Muscle of leg (tissue), 3 donors: ENCODE measurements at regions not wholly inside any gene's neighbourhood (a gene's known extent, or its start where the extent isn't known, plus 50 kb on each side); places are given as distances from the start of the nearest gene placed in this dataset.

ENCODE experiments used
- DNase-seq: peaks from one replicate; pipeline ENCODE4 v3.0.0; 2013
- H3K27ac ChIP-seq: one replicate; pipeline ENCODE4 v1.5.1; 2013; ENCODE audit warnings: mild to moderate bottlenecking, low read length, control low read depth
- H3K27me3 ChIP-seq: one replicate; pipeline ENCODE4 v1.6.1; 2013; ENCODE audit warnings: low read length; ENCODE audit not compliant: control insufficient read depth, insufficient read depth
- H3K36me3 ChIP-seq: one replicate; pipeline ENCODE4 v1.6.1; 2013; ENCODE audit warnings: low read length; ENCODE audit not compliant: control insufficient read depth, insufficient read depth
- H3K4me1 ChIP-seq: one replicate; pipeline ENCODE4 v1.6.1; 2013; ENCODE audit warnings: low read length; ENCODE audit not compliant: control insufficient read depth, insufficient read depth
- H3K4me3 ChIP-seq: one replicate; pipeline ENCODE4 v1.5.1; 2013; ENCODE audit warnings: low read length, control low read depth
- H3K9me3 ChIP-seq: replicated peaks from 2 replicates; pipeline ENCODE4 v1.6.1; 2013; ENCODE audit warnings: low read depth, low read length; ENCODE audit not compliant: control insufficient read depth
- WGBS: methylation state at CpG from one replicate; pipeline ENCODE4 v1.1.5; 2013; ENCODE audit warnings: missing lambda C conversion rate; ENCODE audit not compliant: insufficient coverage; 5-methylcytosine and 5-hydroxymethylcytosine counted together

DNA sequence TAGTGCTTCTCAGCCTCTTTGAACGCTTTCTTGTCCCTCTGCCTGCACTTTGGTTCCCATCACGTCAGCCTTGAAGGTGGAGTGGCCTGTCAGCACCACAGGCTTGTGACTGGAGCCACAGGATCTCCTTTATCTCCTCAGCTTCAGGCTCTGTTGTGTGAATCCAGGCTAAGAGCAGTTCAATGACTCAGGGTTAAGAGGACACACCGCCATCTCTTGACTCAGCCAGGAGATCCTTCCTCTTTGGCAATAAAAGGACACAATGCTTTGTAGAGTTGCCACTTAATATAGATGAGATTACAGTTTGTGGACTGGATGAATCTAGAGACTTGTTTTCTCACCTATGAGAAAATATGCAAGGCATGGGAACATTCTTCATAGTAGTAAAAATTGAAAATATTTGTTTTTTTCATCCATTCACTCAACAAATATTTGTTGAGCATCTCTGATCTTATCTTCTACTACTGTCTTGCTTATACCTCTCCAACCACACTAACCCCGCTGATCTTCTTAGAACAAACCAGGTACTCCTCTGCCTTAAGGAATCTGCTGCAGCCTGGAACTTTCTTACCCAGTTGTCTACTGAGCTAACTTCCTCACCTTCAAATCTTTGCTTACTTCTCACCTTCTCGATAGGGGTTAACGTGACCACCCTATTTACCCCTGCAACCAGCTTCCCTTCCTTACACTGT lies 62.3 kb downstream of the UCHL1 start:
- no peaks in the 10 kb centered on the region for H3K36me3 ChIP-seq
- H3K27me3 ChIP-seq, result no peaks in the 10 kb centered on the region
- no peak for DNase-seq
- H3K9me3 ChIP-seq, result peaks cover 3% of the 10 kb centered on the region
- no peaks in the 10 kb centered on the region for H3K4me1 ChIP-seq
- no peak overlapping the region for H3K4me3 ChIP-seq
- no peak overlapping the region for H3K27ac ChIP-seq
- 84% methylated on average over 5 of the region's 6 CpGs for WGBS

DNA sequence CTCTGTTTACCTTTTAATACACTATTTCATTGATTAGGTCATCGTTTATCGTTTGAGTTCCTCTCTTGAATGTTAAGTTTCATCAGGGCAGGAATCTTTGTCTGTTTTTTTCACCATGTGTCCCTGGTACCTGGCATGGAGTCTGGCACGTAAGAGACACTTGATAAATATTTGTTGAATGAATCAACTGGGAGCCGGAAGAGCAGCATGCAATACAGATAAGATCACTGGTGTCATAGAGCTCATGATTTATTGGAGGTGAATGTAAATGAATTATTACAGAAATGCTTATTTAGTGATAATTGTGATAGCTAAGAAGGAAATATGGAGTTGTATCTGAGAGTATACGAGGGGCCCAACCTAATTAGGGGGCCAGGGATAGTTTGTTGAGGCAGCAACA lies 62.8 kb downstream of the UCHL1 start:
- 74% methylated on average over 5 of the region's 5 CpGs for WGBS
- H3K9me3 ChIP-seq, result peaks cover 3% of the 10 kb centered on the region
- H3K4me3 ChIP-seq, result no peak overlapping the region
- no peaks in the 10 kb centered on the region for H3K4me1 ChIP-seq
- H3K27me3 ChIP-seq, result no peaks in the 10 kb centered on the region
- H3K27ac ChIP-seq, result no peak overlapping the region
- H3K36me3 ChIP-seq, result no peaks in the 10 kb centered on the region
- no peak for DNase-seq

- Histone ChIP-seq H3K4me3 (no peak overlapping the region), H3K27me3 (no peaks in the 10 kb centered on the region), H3K27ac (no peak overlapping the region), H3K36me3 (no peaks in the 10 kb centered on the region), H3K4me1 (no peaks in the 10 kb centered on the region), H3K9me3 (peaks cover 3% of the 10 kb centered on the region)
- 100% methylated on average over 1 of the region's 1 CpG for WGBS
- no peak for DNase-seq
These were observed 63.5 kb downstream of the UCHL1 start for GRCh38 chr4:41320278-41320677.

DNA sequence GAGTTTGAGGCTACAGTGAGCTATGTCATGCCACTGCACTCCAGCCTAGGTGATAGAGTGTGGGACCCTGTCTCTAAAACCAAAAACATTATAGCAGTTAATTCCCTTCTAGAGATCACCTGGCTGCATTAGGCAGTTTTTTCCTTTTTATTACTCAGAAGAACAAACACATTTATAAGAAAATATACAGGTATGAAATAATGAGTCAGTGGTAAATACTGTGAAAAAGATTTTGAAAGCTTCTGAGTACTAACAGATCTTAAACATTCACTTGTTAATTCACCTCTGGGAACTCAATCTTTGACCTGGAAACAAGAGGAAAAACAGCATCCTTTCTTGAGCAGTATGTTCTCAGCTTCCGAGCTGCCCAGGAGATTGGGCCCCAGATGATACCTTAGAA lies 64.1 kb downstream of the UCHL1 start:
- H3K36me3 ChIP-seq, result no peaks in the 10 kb centered on the region
- H3K27ac ChIP-seq, result no peak overlapping the region
- no CpG with 5 or more reads among the region's 1 CpG for WGBS

DNA sequence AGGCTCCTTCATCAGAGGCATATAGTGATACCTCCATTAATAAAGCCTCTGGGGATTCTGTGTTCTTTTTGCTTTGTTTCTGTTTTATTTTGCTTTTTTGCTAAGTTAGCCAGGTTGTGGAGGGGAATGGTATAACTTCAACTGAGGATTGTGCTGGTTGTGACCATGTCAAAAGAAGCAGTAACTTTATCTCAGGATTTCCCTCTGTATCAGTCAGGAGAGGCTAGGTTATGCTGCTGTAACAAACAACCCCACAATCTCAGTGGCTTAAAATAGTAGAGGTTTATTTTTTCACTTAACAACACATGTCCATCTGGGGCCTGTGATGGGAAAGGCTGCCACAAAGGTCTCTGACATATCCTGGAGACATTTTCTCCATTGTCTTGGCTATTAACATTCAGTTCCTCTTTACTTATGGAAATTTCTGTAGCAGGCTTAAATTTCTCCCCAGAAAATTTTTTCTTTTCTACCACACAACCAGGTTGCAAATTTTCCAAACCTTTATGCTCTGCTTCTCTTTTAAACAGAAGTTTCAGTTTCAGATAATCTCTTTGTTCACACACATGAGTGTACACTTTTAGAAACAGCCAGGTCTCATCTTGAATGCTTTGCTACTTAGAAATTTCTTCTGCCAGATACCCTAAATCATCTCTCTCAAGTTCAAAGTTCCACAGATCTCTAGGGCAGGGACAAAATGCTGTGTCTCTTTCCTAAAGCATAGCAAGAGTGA lies 64.7 kb downstream of the UCHL1 start:
- H3K36me3 ChIP-seq, result no peaks in the 10 kb centered on the region
- peaks cover 3% of the 10 kb centered on the region for H3K9me3 ChIP-seq
- no peaks in the 10 kb centered on the region for H3K4me1 ChIP-seq
- no peak overlapping the region for H3K27ac ChIP-seq
- H3K27me3 ChIP-seq, result no peaks in the 10 kb centered on the region
- no peak for DNase-seq
- H3K4me3 ChIP-seq, result no peak overlapping the region

More for the DNA sequence above, 64.1 kb downstream of the UCHL1 start:
- Histone ChIP-seq H3K27me3 (no peaks in the 10 kb centered on the region), H3K9me3 (peaks cover 3% of the 10 kb centered on the region), H3K4me3 (no peak overlapping the region), H3K4me1 (no peaks in the 10 kb centered on the region)
- no peak for DNase-seq

- no CpG with 5 or more reads among the region's 4 CpGs for WGBS
- peaks cover 3% of the 10 kb centered on the region for H3K9me3 ChIP-seq
These were observed 65.9 kb downstream of the UCHL1 start for GRCh38 chr4:41322617-41323016.

DNA sequence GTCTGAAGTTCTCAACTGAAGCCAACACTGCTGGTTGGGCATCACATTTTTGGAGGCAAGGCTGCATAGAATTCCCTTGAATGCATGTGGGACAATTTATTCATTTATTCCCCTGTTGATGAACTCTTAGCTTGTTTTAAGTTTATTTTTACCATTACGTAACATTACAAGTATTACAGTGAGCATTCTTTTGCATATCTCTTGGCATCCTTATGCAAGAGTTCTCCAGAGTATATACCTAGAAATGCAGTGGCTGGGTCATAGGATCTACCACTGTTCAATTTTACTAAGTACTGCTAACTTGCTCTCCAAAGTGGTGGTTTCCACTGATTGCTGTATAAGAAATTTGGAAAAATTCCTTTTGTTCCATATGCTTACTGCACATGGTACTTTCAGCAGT lies 66.5 kb downstream of the UCHL1 start:
- no peaks in the 10 kb centered on the region for H3K27me3 ChIP-seq
- no peak overlapping the region for H3K4me3 ChIP-seq
- DNase-seq, result no peak
- WGBS, result no CpG with 5 or more reads among the region's 1 CpG
- no peaks in the 10 kb centered on the region for H3K36me3 ChIP-seq
- H3K4me1 ChIP-seq, result no peaks in the 10 kb centered on the region
- H3K9me3 ChIP-seq, result peaks cover 3% of the 10 kb centered on the region
- no peak overlapping the region for H3K27ac ChIP-seq

More at GRCh38 chr4:41322617-41323016, 65.9 kb downstream of the UCHL1 start:
- Histone ChIP-seq H3K4me1 (no peaks in the 10 kb centered on the region), H3K27me3 (no peaks in the 10 kb centered on the region), H3K27ac (no peak overlapping the region), H3K36me3 (no peaks in the 10 kb centered on the region), H3K4me3 (no peak overlapping the region)
- no peak for DNase-seq

DNA sequence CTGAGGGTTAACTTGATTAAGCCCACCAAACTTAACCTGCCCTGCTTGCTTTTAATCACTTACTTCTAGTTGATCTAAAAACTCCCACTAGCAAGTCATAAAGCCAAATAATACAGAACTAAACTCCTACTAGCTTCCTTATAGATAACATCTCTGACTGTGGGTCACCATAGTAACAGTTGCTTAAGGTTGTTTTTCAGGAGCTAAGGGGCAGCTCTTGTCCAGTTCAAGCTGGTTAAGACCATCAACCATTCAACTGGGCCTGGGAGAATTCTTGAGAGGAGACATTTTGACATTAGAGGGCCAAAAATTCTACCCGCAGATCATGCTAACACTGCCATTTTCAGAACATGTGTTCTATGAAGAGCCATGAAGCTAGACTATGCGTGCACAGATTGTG lies 67.0 kb downstream of the UCHL1 start:
- WGBS, result 100% methylated on average over 1 of the region's 2 CpGs
- Histone ChIP-seq H3K9me3 (peaks cover 3% of the 10 kb centered on the region), H3K36me3 (no peaks in the 10 kb centered on the region), H3K4me1 (no peaks in the 10 kb centered on the region), H3K27me3 (no peaks in the 10 kb centered on the region), H3K27ac (no peak overlapping the region), H3K4me3 (no peak overlapping the region)
- no peak for DNase-seq

DNA sequence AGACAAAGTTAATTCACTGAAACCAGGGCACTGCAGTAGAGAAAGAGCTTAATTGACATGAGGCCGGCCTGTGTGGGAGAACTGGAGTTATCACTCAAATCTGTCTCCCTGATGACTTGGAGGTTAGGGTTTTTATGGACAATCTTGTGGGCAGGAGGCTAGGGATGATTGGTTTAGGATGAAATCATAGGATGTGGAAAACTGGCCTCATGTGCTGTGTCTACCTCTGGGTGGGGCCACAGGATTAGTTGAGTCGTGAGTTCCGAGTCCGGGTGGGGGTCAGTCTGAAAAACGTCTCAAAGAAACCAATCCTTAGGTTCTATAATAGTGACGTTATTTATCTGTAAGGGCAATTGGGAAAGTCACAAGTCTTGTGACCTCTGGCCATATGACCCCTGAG lies 68.1 kb downstream of the UCHL1 start:
- WGBS, result 100% methylated on average over 1 of the region's 6 CpGs
- no peak for DNase-seq
- peaks cover 3% of the 10 kb centered on the region for H3K9me3 ChIP-seq
- no peak overlapping the region for H3K27ac ChIP-seq
- no peaks in the 10 kb centered on the region for H3K27me3 ChIP-seq
- H3K4me3 ChIP-seq, result no peak overlapping the region
- no peaks in the 10 kb centered on the region for H3K4me1 ChIP-seq
- no peaks in the 10 kb centered on the region for H3K36me3 ChIP-seq

- Histone ChIP-seq H3K36me3 (no peaks in the 10 kb centered on the region), H3K27ac (no peak overlapping the region), H3K27me3 (no peaks in the 10 kb centered on the region), H3K4me1 (no peaks in the 10 kb centered on the region), H3K4me3 (no peak overlapping the region), H3K9me3 (peaks cover 3% of the 10 kb centered on the region)
- DNase-seq, result no peak
These were observed 69.2 kb downstream of the UCHL1 start for GRCh38 chr4:41325901-41326300.
